Fibroblast of mammary gland (primary cell): ENCODE measurements at regions not wholly inside any gene's neighbourhood (a gene's known extent, or its start where the extent isn't known, plus 50 kb on each side); places are given as distances from the start of the nearest gene placed in this dataset.

Experiments used
- DNase-seq: peaks from one replicate; pipeline ENCODE4 v3.0.0-alpha.2; 2010; ENCODE audit warnings: low read depth
- H3K4me3 ChIP-seq: 2 replicates; pipeline ENCODE4 v1.5.1; 2011; ENCODE audit warnings: low read depth, mild to moderate bottlenecking, low read length, moderate library complexity; ENCODE audit not compliant: control insufficient read depth
- CTCF ChIP-seq: conservative IDR thresholded peaks from 2 replicates; pipeline ENCODE4 v1.5.1; 2011; ENCODE audit warnings: low read depth, low read length, inconsistent platforms; ENCODE audit not compliant: control insufficient read depth, insufficient read depth

- no peak overlapping the region for H3K4me3 ChIP-seq
- TF ChIP-seq CTCF = no peak
- DNase-seq = no peak
These were observed 931.6 kb downstream of the OTOL1 start for GRCh38 chr3:162428192-162428591.

GRCh38 chr3:162435750-162436149 lies 939.1 kb downstream of the OTOL1 start:
- no peak for DNase-seq

GRCh38 chr3:162436826-162437225 lies 940.2 kb downstream of the OTOL1 start:
- TF ChIP-seq CTCF = no peak
- no peak for DNase-seq
- H3K4me3 ChIP-seq = no peak overlapping the region

More at GRCh38 chr3:162435750-162436149, 939.1 kb downstream of the OTOL1 start:
- TF ChIP-seq CTCF = no peak
- no peak overlapping the region for H3K4me3 ChIP-seq

- no peak overlapping the region for H3K4me3 ChIP-seq
- DNase-seq = peak; percentile 59
- no peak for TF ChIP-seq CTCF
These were observed 940.9 kb downstream of the OTOL1 start for GRCh38 chr3:162437480-162437879.

- no peak overlapping the region for H3K4me3 ChIP-seq
- no peak for DNase-seq
- TF ChIP-seq CTCF = no peak
These were observed 945.1 kb downstream of the OTOL1 start for GRCh38 chr3:162441716-162442115.

GRCh38 chr3:162443376-162443775 lies 946.8 kb downstream of the OTOL1 start:
- no peak for DNase-seq
- no peak for TF ChIP-seq CTCF
- H3K4me3 ChIP-seq = no peak overlapping the region

- TF ChIP-seq CTCF = no peak
- no peak overlapping the region for H3K4me3 ChIP-seq
- DNase-seq = no peak
These were observed 972.2 kb downstream of the OTOL1 start for GRCh38 chr3:162468791-162469190.
